ENCODE measurements at regions not wholly inside any gene's neighbourhood (a gene's known extent, or its start where the extent isn't known, plus 50 kb on each side); places are given as distances from the start of the nearest gene placed in this dataset.
A peak's percentile ranks its signal among the peaks of the same experiment; 100 is the strongest.

DNA sequence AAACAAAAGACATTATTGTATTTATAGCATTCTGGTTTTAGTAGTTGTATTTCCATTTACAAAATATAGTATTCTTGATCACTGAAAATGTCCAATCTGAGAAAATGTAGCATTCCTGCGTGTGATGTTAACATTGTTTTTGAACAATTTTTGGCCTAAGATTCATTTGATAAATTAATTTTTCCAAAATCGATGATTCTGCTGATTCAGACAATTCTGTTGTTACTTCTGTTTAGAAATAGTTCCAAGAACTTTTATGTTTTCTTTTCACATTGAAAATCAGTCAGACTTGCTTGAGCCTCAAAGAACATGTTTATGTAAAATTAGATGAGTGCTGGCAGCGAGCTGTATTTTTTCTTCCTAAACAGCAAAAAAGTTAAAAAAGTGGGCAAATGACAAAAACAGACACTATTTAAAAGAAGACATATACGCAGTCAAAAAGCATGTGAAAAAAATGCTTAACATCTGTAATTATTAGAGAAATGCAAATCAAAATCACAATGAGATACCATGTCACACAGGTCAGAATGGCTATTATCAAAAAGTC is 804.5 kb upstream of the MIR17HG start:
- Histone ChIP-seq H3K4me1 (no peaks in the 10 kb centered on the region), H3K9me3 (no peaks in the 10 kb centered on the region), H3K4me3 (no peak overlapping the region), H3K27me3 (no peaks in the 10 kb centered on the region), H3K27ac (no peak overlapping the region), H3K36me3 (no peaks in the 10 kb centered on the region)
- 89 to 90% methylated on average over 4 of the region's 4 CpGs for WGBS, 2 donors
- ATAC-seq (no peak), FAIRE-seq (no peak), DNase-seq (no peak)
- intact Hi-C loops (cut with DNase I) = no loop called here
- TF ChIP-seq, protein P1, sequence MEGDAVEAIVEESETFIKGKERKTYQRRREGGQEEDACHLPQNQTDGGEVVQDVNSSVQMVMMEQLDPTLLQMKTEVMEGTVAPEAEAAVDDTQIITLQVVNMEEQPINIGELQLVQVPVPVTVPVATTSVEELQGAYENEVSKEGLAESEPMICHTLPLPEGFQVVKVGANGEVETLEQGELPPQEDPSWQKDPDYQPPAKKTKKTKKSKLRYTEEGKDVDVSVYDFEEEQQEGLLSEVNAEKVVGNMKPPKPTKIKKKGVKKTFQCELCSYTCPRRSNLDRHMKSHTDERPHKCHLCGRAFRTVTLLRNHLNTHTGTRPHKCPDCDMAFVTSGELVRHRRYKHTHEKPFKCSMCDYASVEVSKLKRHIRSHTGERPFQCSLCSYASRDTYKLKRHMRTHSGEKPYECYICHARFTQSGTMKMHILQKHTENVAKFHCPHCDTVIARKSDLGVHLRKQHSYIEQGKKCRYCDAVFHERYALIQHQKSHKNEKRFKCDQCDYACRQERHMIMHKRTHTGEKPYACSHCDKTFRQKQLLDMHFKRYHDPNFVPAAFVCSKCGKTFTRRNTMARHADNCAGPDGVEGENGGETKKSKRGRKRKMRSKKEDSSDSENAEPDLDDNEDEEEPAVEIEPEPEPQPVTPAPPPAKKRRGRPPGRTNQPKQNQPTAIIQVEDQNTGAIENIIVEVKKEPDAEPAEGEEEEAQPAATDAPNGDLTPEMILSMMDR (IDR thresholded peaks at IDR 0.05) = no peak

DNA sequence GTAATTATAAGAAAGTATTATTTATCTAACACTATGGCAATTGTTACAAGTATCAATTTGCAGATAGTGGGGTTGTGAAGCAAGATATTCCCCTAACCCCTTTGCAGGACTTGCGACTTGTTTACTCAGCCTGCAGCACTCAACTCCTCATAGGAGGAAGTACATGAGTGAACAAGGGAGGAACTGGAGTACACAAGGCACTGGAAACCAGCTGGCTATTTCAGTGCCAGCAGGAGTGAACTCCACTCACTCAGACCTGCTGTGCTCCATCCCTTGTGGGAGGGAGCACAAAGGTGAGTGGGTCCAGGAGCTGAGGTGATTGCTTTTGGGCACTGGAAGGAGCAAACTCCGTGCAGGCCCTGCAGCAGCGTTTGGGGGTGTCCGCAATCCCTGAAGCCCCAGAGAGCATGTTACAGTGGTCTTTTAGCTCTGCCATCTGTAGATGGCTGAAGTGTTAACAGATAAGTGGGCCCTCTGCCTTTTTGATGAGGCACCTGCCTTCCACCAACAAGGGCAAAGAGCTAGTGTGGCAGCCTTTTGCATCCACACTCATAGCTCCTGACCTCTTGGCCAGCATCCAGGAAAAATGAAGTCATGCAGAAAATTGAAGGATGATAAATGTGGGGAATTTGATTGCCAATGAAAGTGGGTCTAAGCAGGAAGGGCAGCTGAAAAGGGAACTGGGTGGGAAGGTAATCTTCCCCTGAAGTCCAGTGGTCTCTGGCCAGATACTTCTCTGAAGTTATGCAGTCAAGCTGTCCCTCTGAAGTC is 802.2 kb upstream of the MIR17HG start:
- 91 to 93% methylated on average over 4 of the region's 4 CpGs for WGBS, 2 donors
- no peak overlapping the region for H3K27ac ChIP-seq
- DNase-seq (peak in 1 of 6 donors; percentile 19), FAIRE-seq (no peak), ATAC-seq (peak in 1 of 4 donors; percentile 34)
- H3K4me1 ChIP-seq = no peaks in the 10 kb centered on the region
- intact Hi-C loops (cut with DNase I) = no loop called here
- no peaks in the 10 kb centered on the region for H3K27me3 ChIP-seq
- TF ChIP-seq, protein P1 (IDR thresholded peaks at IDR 0.05) = no peak
- H3K9me3 ChIP-seq = no peaks in the 10 kb centered on the region
- no peaks in the 10 kb centered on the region for H3K36me3 ChIP-seq
- no peak overlapping the region for H3K4me3 ChIP-seq

DNA sequence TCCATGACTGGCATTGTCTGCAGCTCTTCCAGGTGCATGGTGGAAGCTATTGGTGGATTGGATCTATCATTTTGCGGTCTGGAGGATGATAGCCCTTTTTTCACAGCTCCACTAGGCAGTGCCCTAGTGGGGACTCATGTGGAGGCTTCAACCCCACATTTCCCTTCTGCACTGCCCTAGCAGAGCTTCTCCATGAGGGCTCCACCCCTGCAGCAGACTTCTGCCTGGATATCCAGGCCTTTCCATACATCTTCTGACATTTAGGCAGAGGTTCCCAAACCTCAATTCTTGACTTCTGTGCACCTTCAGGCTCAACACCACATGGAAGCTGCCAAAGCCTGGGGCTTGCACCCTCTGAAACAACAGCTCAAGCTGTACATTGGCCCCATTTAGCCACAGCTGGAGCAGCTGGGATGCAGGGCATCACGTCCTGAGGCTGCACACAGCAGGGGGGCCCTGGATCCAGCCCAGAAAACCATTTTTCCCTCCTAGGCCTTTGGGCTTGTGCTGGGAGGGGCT is 800.2 kb upstream of the MIR17HG start:
- 65 to 78% methylated on average over 2 of the region's 2 CpGs for WGBS, 2 donors
- Histone ChIP-seq H3K4me3 (no peak overlapping the region), H3K9me3 (no peaks in the 10 kb centered on the region), H3K27me3 (no peaks in the 10 kb centered on the region), H3K4me1 (no peaks in the 10 kb centered on the region), H3K27ac (no peak overlapping the region), H3K36me3 (no peaks in the 10 kb centered on the region)
- TF ChIP-seq, protein P1 (IDR thresholded peaks at IDR 0.05) = no peak
- no peak for ATAC-seq
- intact Hi-C loops (cut with DNase I) = no loop called here
- no peak for FAIRE-seq
- DNase-seq = no peak

DNA sequence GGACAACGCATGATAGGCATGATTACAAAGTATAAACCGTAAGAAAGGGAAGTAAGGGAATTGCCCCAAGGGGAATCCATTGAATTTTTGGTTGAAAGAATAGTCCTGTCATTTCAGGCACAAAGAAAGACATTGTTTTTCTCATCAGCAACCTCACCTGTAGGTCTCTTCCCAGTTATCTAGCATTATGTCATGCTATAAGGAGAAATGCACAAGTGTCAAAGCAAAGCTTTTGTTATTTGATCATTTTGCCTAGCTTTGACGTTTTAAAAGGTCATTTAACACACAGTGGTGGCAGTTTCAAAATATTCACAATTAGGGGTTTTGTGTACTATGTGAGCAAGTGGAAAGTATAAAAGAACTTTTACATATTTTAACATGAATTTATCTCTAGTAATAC is 796.2 kb upstream of the MIR17HG start:
- TF ChIP-seq, protein P1 (IDR thresholded peaks at IDR 0.05) = no peak
- no peak for DNase-seq
- Histone ChIP-seq H3K36me3 (no peaks in the 10 kb centered on the region), H3K27ac (no peak overlapping the region), H3K4me3 (no peak overlapping the region), H3K9me3 (no peaks in the 10 kb centered on the region), H3K4me1 (no peaks in the 10 kb centered on the region), H3K27me3 (no peaks in the 10 kb centered on the region)
- no peak for ATAC-seq
- WGBS, 2 donors = 73 to 81% methylated on average over 3 of the region's 3 CpGs
- intact Hi-C loops (cut with DNase I) = no loop called here
- no peak for FAIRE-seq

DNA sequence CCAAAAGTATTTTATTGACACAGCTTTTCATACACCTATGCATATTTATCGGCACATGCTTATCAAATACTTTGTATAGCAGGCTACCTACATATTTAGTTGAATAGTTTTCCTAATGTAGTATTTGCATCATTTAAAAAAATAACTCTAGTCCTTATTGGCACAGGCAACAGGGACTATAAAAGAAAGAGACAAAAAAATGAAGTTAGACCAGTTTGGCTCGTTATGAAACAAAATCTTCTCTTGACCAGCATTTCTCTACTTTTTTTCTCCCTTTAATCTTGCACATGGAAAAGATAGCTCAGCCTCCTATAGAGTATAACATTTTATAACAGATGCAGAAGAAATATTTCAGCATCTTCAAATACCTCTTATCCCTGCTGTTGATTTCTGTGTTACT is 794.8 kb upstream of the MIR17HG start:
- Histone ChIP-seq H3K4me3 (no peak overlapping the region), H3K4me1 (no peaks in the 10 kb centered on the region), H3K27me3 (no peaks in the 10 kb centered on the region), H3K36me3 (no peaks in the 10 kb centered on the region), H3K27ac (no peak overlapping the region), H3K9me3 (no peaks in the 10 kb centered on the region)
- no peak for ATAC-seq
- DNase-seq = no peak
- 11 to 21% methylated on average over 2 of the region's 2 CpGs for WGBS, 2 donors
- TF ChIP-seq, protein P1 (IDR thresholded peaks at IDR 0.05) = no peak
- no peak for FAIRE-seq
- intact Hi-C loops (cut with DNase I) = no loop called here
